Neuronal stem cell (in vitro differentiated cells): ENCODE measurements at regions not wholly inside any gene's neighbourhood (a gene's known extent, or its start where the extent isn't known, plus 50 kb on each side); places are given as distances from the start of the nearest gene placed in this dataset.

Source experiments
- DNase-seq: peaks from one replicate; pipeline ENCODE4 v3.0.0-alpha.2; 2013; ENCODE audit warnings: low spot score
- H2AFZ ChIP-seq: one replicate; pipeline ENCODE4 v1.6.1; 2013; ENCODE audit warnings: mild to moderate bottlenecking, low read length, inconsistent platforms
- H2AK5ac ChIP-seq: 2 replicates; pipeline ENCODE4 v1.6.1; 2013; ENCODE audit warnings: low read depth, mild to moderate bottlenecking, inconsistent platforms, low read length, moderate library complexity, mixed read lengths
- H2BK120ac ChIP-seq: 2 replicates; pipeline ENCODE4 v1.6.1; 2013; ENCODE audit warnings: low read depth, mild to moderate bottlenecking, inconsistent platforms, low read length, moderate library complexity, mixed read lengths
- H2BK12ac ChIP-seq: one replicate; pipeline ENCODE4 v1.6.1; 2013; ENCODE audit warnings: low read length, inconsistent platforms
- H2BK15ac ChIP-seq: 2 replicates; pipeline ENCODE4 v1.6.1; 2013; ENCODE audit warnings: mild to moderate bottlenecking, low read length, inconsistent platforms, mixed read lengths
- H2BK5ac ChIP-seq: one replicate; pipeline ENCODE4 v1.6.1; 2013; ENCODE audit warnings: inconsistent platforms, mild to moderate bottlenecking, low read length, moderate library complexity
- H3K14ac ChIP-seq: one replicate; pipeline ENCODE4 v1.6.1; 2013; ENCODE audit warnings: low read length, inconsistent platforms
- H3K18ac ChIP-seq: 2 replicates; pipeline ENCODE4 v1.6.1; 2013; ENCODE audit warnings: low read length, inconsistent platforms
- H3K23ac ChIP-seq: 2 replicates; pipeline ENCODE4 v1.6.1; 2013; ENCODE audit warnings: low read depth, mild to moderate bottlenecking, mixed read lengths, low read length, inconsistent platforms; ENCODE audit not compliant: poor library complexity
- H3K27ac ChIP-seq: replicated peaks from 3 replicates; pipeline ENCODE4 v1.5.1; 2013; ENCODE audit warnings: low read length, inconsistent platforms
- H3K27me3 ChIP-seq, 3 experiments: 2 replicates each; pipeline ENCODE4 v1.6.1; 2013; ENCODE audit warnings: low read length in 3 of 3, mild to moderate bottlenecking in 2 of 3, inconsistent platforms in 1 of 3, low read depth in 1 of 3, mixed read lengths in 1 of 3, moderate library complexity in 1 of 3; ENCODE audit not compliant: control insufficient read depth in 3 of 3, insufficient read depth in 3 of 3
- H3K36me3 ChIP-seq, 2 donors: replicated peaks in 1 of 2; 2 replicates each; pipeline ENCODE4 v1.6.1; 2013; ENCODE audit warnings: low read length in 2 of 2; ENCODE audit not compliant: control insufficient read depth in 2 of 2, insufficient read depth in 2 of 2
- H3K4ac ChIP-seq: 2 replicates; pipeline ENCODE4 v1.6.1; 2013; ENCODE audit warnings: inconsistent platforms, mild to moderate bottlenecking, low read length, moderate library complexity
- H3K4me1 ChIP-seq, 2 donors: 1 replicate in 1 of 2; 2 replicates in 1 of 2; pipeline ENCODE4 v1.6.1; 2013; ENCODE audit warnings: low read length in 2 of 2, low read depth in 1 of 2; ENCODE audit not compliant: control insufficient read depth in 2 of 2, insufficient read depth in 1 of 2
- H3K4me2 ChIP-seq: one replicate; pipeline ENCODE4 v1.6.1; 2013; ENCODE audit warnings: mild to moderate bottlenecking, low read length, inconsistent platforms; ENCODE audit not compliant: insufficient read depth, poor library complexity, severe bottlenecking
- H3K4me3 ChIP-seq, 2 donors: 2 replicates each; pipeline ENCODE4 v1.5.1; 2013; ENCODE audit warnings: low read length in 2 of 2, mild to moderate bottlenecking in 2 of 2, inconsistent platforms in 1 of 2, moderate library complexity in 1 of 2
- H3K79me1 ChIP-seq: one replicate; pipeline ENCODE4 v1.6.1; 2013; ENCODE audit warnings: low read depth, mild to moderate bottlenecking, inconsistent platforms, low read length, moderate library complexity
- H3K9ac ChIP-seq: one replicate; pipeline ENCODE4 v1.6.1; 2013; ENCODE audit warnings: mild to moderate bottlenecking, low read depth, low read length, inconsistent platforms; ENCODE audit not compliant: poor library complexity
- H3K9me3 ChIP-seq, 2 donors: replicated peaks in 1 of 2; 2 replicates each; pipeline versions ENCODE3 to v1.6.1; 2013; ENCODE audit warnings: low read length in 2 of 2, mild to moderate bottlenecking in 2 of 2, inconsistent platforms in 1 of 2, low read depth in 1 of 2, mixed read lengths in 1 of 2, moderate library complexity in 1 of 2; ENCODE audit not compliant: control insufficient read depth in 2 of 2, insufficient read depth in 1 of 2
- H4K8ac ChIP-seq: one replicate; pipeline ENCODE4 v1.6.1; 2013; ENCODE audit warnings: low read depth, mild to moderate bottlenecking, inconsistent platforms, low read length, moderate library complexity
- H4K91ac ChIP-seq: one replicate; pipeline ENCODE4 v1.6.1; 2013; ENCODE audit warnings: low read length, low read depth, mild to moderate bottlenecking, inconsistent platforms; ENCODE audit not compliant: poor library complexity
- WGBS, 2 donors: extraction: QIAGEN DNeasy Blood & Tissue Kit; methylation state at CpG; one replicate each; pipeline ENCODE4 v1.1.7; 2013; ENCODE audit warnings: missing lambda C conversion rate in 2 of 2, mixed read lengths in 1 of 2; ENCODE audit not compliant: insufficient read length in 2 of 2, insufficient replicate concordance in 1 of 2; ENCODE audit errors: extremely low coverage in 2 of 2; 5-methylcytosine and 5-hydroxymethylcytosine counted together

- H3K36me3 ChIP-seq, result no peaks in the 10 kb centered on the region
- no peak overlapping the region for H4K91ac ChIP-seq
- H2BK15ac ChIP-seq, result no peak overlapping the region
- peak overlapping the region; percentile 21 for H2AK5ac ChIP-seq
- H3K9me3 ChIP-seq, result no peaks in the 10 kb centered on the region
- H3K4me3 ChIP-seq, result no peak overlapping the region
- no peaks in the 10 kb centered on the region for H3K79me1 ChIP-seq
- no peak overlapping the region for H3K4me2 ChIP-seq
- H3K18ac ChIP-seq, result no peak overlapping the region
- H4K8ac ChIP-seq, result no peak overlapping the region
- no peak overlapping the region for H2AFZ ChIP-seq
- H2BK5ac ChIP-seq, result no peak overlapping the region
- WGBS, 2 donors, result no CpG with 5 or more reads among the region's 7 CpGs
- H3K27ac ChIP-seq, result no peak overlapping the region
- peaks cover 0 to 8% (median 0%) of the 10 kb centered on the region in 3 experiments for H3K27me3 ChIP-seq
- H2BK120ac ChIP-seq, result peak overlapping the region; percentile 25
- no peak for DNase-seq
- H3K4me1 ChIP-seq, result peaks cover 14 to 28% of the 10 kb centered on the region in 2 donors
- H3K9ac ChIP-seq, result no peak overlapping the region
- no peak overlapping the region for H3K23ac ChIP-seq
- H3K4ac ChIP-seq, result no peak overlapping the region
- no peak overlapping the region for H2BK12ac ChIP-seq
- H3K14ac ChIP-seq, result no peak overlapping the region
These were observed 424.5 kb downstream of the PREX1 start for GRCh38 chr20:48403167-48403761.

GRCh38 chr20:48401359-48401758, 426.4 kb downstream of the PREX1 start:
- Histone ChIP-seq H2BK12ac (no peak overlapping the region), H3K4me2 (no peak overlapping the region), H4K91ac (no peak overlapping the region), H4K8ac (no peak overlapping the region), H2AFZ (no peak overlapping the region), H3K79me1 (no peaks in the 10 kb centered on the region), H3K4me1 (peaks cover 14 to 18% of the 10 kb centered on the region in 2 donors), H3K23ac (no peak overlapping the region), H3K27me3 (peaks cover 0 to 8% (median 0%) of the 10 kb centered on the region in 3 experiments), H2BK5ac (no peak overlapping the region), H3K4me3 (no peak overlapping the region), H3K36me3 (no peaks in the 10 kb centered on the region), H3K18ac (no peak overlapping the region), H2AK5ac (no peak overlapping the region), H3K9ac (no peak overlapping the region), H3K9me3 (no peaks in the 10 kb centered on the region), H3K4ac (no peak overlapping the region), H3K14ac (no peak overlapping the region), H2BK15ac (no peak overlapping the region), H3K27ac (no peak overlapping the region), H2BK120ac (no peak overlapping the region)
- WGBS, 2 donors, result no CpG with 5 or more reads among the region's 6 CpGs
- no peak for DNase-seq

- no peak overlapping the region for H3K9ac ChIP-seq
- DNase-seq, result no peak
- peak overlapping the region; percentile 6 for H3K18ac ChIP-seq
- no CpG with 5 or more reads among the region's 8 CpGs for WGBS, 2 donors
- H3K4me1 ChIP-seq, result peaks cover 14 to 21% of the 10 kb centered on the region in 2 donors
- no peak overlapping the region for H3K4me2 ChIP-seq
- no peak overlapping the region for H3K23ac ChIP-seq
- no peak overlapping the region for H3K27ac ChIP-seq
- no peaks in the 10 kb centered on the region for H3K9me3 ChIP-seq
- H3K27me3 ChIP-seq, result peaks cover 0 to 8% (median 0%) of the 10 kb centered on the region in 3 experiments
- H2AK5ac ChIP-seq, result peak overlapping the region; percentile 70
- H3K14ac ChIP-seq, result no peak overlapping the region
- no peak overlapping the region for H4K8ac ChIP-seq
- no peak overlapping the region for H2BK15ac ChIP-seq
- no peaks in the 10 kb centered on the region for H3K36me3 ChIP-seq
- no peak overlapping the region for H3K4ac ChIP-seq
- H3K79me1 ChIP-seq, result no peaks in the 10 kb centered on the region
- H2BK5ac ChIP-seq, result no peak overlapping the region
- H2BK120ac ChIP-seq, result no peak overlapping the region
- no peak overlapping the region for H4K91ac ChIP-seq
- no peak overlapping the region for H3K4me3 ChIP-seq
- H2AFZ ChIP-seq, result no peak overlapping the region
- no peak overlapping the region for H2BK12ac ChIP-seq
These were observed 427.8 kb downstream of the PREX1 start for GRCh38 chr20:48400009-48400408.

- peak overlapping the region; percentile 33 for H2AFZ ChIP-seq
- H3K79me1 ChIP-seq, result no peaks in the 10 kb centered on the region
- peak overlapping the region; percentile 58 for H3K14ac ChIP-seq
- H3K27ac ChIP-seq, result peak overlapping the region; percentile 68
- no CpG with 5 or more reads among the region's 16 CpGs for WGBS, 2 donors
- peak overlapping the region; percentile 80 for H2AK5ac ChIP-seq
- peak overlapping the region; percentile 14 for H2BK12ac ChIP-seq
- no peak overlapping the region for H4K8ac ChIP-seq
- no peak overlapping the region for H3K4me3 ChIP-seq
- no peaks in the 10 kb centered on the region for H3K36me3 ChIP-seq
- no peak overlapping the region for H3K4me2 ChIP-seq
- H3K23ac ChIP-seq, result peak overlapping the region; percentile 9
- peak overlapping the region; percentile 5 for H3K9ac ChIP-seq
- no peak overlapping the region for H2BK5ac ChIP-seq
- H3K27me3 ChIP-seq, result peaks cover 0 to 8% (median 0%) of the 10 kb centered on the region in 3 experiments
- H3K9me3 ChIP-seq, result no peaks in the 10 kb centered on the region
- peak overlapping the region; percentile 48 for H4K91ac ChIP-seq
- peak; percentile 37 for DNase-seq
- peak overlapping the region; percentile 60 for H3K4ac ChIP-seq
- H2BK15ac ChIP-seq, result peak overlapping the region; percentile 76
- peak overlapping the region; percentile 76 for H2BK120ac ChIP-seq
- H3K18ac ChIP-seq, result peak overlapping the region; percentile 86
- peaks cover 14 to 20% of the 10 kb centered on the region in 2 donors for H3K4me1 ChIP-seq
These were observed 429.0 kb downstream of the PREX1 start for GRCh38 chr20:48398506-48399449.
